SH-SY5Y (cell line): ENCODE measurements at regions not wholly inside any gene's neighbourhood (a gene's known extent, or its start where the extent isn't known, plus 50 kb on each side); places are given as distances from the start of the nearest gene placed in this dataset.

Source experiments
- GATA2 ChIP-seq: IDR thresholded peaks from 2 replicates; pipeline ENCODE4 v1.6.1; 2011; ENCODE audit warnings: mild to moderate bottlenecking, low read depth, low read length
- GATA3 ChIP-seq: IDR thresholded peaks from 2 replicates; pipeline ENCODE4 v1.6.1; 2011; ENCODE audit warnings: low read depth, mild to moderate bottlenecking, low read length, moderate library complexity

DNA sequence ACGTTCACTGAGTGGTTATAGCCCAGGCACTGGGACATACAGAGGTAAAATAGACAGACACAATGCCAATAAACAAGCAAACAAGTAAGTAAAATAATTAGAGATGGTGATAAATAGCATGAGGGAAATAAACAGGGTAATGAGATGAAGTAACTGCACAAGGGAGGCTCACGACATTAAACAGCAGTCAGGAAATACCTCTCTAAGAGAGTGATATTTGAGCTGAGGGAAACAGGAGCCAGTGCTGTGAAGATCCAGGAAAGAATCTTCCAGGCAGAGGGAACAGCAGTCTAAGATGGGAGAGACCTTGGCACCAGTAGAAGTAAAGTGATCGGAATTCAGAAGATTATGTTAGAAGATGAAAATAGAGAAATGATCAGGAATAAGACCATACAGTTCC lies 279.4 kb downstream of the HINT1 start:
- no peak for TF ChIP-seq GATA2
- TF ChIP-seq GATA3 = no peak
